GM12873 (cell line): ENCODE measurements at regions not wholly inside any gene's neighbourhood (a gene's known extent, or its start where the extent isn't known, plus 50 kb on each side); places are given as distances from the start of the nearest gene placed in this dataset.

Experiments
- CTCF ChIP-seq: IDR thresholded peaks from 2 replicates; pipeline ENCODE4 v1.5.1; 2012; ENCODE audit warnings: low read depth, mild to moderate bottlenecking, moderate library complexity, low read length, control low read depth; ENCODE audit not compliant: insufficient read depth; ENCODE audit errors: missing control alignments

GRCh38 chr9:106657926-106658325, 205.0 kb upstream of the ZNF462 start:
- TF ChIP-seq CTCF = no peak

DNA sequence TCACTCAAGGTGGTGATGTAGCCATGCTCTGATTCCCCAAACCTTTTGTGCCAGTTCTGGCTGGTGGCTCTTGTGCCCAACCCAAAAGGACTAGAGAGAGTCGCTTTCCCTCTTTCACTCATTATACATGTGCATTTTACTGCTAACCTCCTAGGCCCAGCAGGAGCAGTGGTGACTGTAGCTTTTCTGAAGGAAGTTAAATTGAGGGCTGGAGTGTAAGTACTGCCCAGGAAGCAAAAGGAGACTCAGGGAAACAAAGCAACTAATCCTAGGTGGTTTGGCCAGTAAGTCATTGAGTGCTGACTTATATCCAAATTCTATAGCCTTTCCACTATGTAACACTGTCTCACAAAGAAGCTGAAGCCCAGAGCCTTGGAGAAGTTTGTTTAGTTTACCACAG, 194.4 kb upstream of the ZNF462 start:
- TF ChIP-seq CTCF = no peak

- no peak for TF ChIP-seq CTCF
These were observed 193.1 kb upstream of the ZNF462 start for GRCh38 chr9:106669835-106670234.

DNA sequence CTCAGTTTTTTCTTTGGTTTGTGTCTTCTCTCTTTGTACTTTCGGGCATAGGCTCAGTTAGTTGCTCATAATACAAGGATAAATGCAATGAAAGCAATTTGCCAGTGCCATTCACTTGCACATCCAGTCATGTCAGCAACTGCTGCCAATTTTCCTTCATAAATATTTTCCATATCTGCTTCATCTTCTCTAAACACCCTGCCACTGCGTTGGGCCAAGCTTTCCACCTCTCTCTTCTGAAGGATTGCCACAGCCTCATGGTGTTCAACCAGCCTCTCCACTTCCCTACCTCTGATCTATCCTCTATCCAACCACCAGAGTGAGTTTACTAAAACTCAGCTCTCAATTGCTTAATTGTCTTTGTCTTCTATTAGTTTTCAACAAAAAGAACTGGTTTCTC, 192.5 kb upstream of the ZNF462 start:
- TF ChIP-seq CTCF = no peak

- no peak for TF ChIP-seq CTCF
These were observed 187.2 kb upstream of the ZNF462 start for GRCh38 chr9:106675780-106676179.

- TF ChIP-seq CTCF = no peak
These were observed 185.6 kb upstream of the ZNF462 start for GRCh38 chr9:106677374-106677773.

DNA sequence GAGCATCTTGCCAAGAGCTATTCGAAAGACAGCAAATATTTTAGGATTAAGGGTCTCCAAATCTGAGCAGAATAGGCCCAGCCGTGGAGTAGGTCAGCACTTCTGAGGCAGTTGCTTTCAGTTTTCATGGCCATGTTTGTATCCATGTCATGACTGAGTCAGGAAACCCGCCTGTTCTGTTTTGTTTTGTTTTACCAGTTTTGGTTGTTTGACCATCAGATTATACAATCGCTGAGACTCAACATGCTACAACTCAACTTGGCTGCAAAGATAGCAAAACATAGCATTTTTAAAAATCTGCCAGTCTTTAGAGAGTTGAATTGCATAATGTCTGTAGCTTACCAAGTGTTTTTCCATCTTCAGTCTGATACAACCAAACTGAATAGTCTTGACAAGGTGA, 185.1 kb upstream of the ZNF462 start:
- no peak for TF ChIP-seq CTCF
